SKM-1 treated with dmso at 0.1 percent for 144 hours (cell line): ENCODE measurements at regions not wholly inside any gene's neighbourhood (a gene's known extent, or its start where the extent isn't known, plus 50 kb on each side); places are given as distances from the start of the nearest gene placed in this dataset.
"Not testable (repeated sequence)": the region's sequence is repeated elsewhere in the genome, so short reads cannot be mapped to it uniquely, and the experiment has no call there.

Experiments
- DNase-seq: peaks from one replicate; lab custom pipeline; 2025; ENCODE audit not compliant: unreplicated experiment; lab: John Stamatoyannopoulos, UW

DNA sequence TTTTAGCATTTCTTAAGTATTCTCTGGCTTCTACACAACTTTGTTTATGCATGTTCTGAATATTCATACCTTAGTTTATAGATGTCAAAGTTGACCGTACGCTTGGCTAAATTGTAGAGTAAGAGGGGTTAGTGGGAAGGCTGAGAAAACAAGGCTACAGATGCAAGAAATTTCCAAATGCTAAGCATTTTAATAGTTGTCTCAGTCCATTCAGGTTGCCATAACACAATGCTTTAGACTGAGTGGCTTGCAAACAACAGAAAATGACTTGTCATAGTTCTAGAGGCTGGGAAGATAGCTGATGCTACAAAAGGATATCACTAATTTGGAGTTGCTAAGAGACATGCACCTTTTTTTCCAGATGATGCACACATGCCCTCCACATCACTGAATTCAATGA, 53.0 kb upstream of the C1QTNF3 start:
- DNase-seq: not testable (repeated sequence)

GRCh38 chr5:34099891-34100290, 56.9 kb upstream of the C1QTNF3 start:
- DNase-seq: not testable (repeated sequence)

- not testable (repeated sequence) for DNase-seq
Observed at GRCh38 chr5:34101567-34101966, 58.6 kb upstream of the C1QTNF3 start.

GRCh38 chr5:34108897-34109296, 65.9 kb upstream of the C1QTNF3 start:
- not testable (repeated sequence) for DNase-seq

- not testable (repeated sequence) for DNase-seq
Observed at GRCh38 chr5:34124280-34124679, 81.3 kb upstream of the C1QTNF3 start.

DNA sequence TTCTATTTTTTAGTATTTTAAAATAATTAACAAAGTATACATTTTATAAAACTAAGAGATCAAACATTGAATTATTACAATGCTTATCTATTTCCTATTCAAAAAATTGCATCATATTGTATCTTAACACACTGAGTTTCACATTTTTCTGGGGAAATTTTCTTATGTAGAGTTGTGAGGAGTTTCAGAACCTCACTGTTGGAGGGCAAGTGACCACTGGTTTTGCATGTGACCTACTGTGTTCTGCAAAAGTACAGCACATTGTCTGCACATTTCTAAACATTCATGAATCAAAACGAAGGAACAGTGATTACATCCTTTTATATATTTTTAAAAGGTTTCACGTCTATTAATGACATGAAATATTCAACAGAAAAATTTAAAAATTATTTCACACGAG, 82.3 kb upstream of the C1QTNF3 start:
- not testable (repeated sequence) for DNase-seq

- DNase-seq: not testable (repeated sequence)
Observed at GRCh38 chr5:34126741-34127140, 83.7 kb upstream of the C1QTNF3 start.

GRCh38 chr5:34127818-34128217, 84.8 kb upstream of the C1QTNF3 start:
- not testable (repeated sequence) for DNase-seq

DNA sequence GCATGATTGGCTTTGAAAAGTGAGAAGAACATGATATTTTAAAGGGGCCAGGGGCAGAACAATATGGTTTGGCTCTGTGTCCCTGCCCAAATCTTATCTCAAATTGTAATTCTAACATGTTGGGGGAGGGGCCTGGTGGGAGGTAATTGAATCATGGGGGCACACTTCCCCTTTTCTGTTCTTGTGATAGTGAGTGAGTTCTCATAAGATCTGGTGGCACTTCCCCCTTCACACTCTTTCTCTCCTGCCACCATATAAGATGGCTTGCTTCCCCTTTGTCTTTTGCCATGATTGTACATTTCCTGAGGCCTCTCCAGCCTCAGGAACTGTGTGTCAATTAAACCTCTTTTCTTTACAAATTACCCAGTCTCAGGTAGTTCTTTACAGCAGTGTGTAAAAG, 85.9 kb upstream of the C1QTNF3 start:
- DNase-seq: not testable (repeated sequence)

DNA sequence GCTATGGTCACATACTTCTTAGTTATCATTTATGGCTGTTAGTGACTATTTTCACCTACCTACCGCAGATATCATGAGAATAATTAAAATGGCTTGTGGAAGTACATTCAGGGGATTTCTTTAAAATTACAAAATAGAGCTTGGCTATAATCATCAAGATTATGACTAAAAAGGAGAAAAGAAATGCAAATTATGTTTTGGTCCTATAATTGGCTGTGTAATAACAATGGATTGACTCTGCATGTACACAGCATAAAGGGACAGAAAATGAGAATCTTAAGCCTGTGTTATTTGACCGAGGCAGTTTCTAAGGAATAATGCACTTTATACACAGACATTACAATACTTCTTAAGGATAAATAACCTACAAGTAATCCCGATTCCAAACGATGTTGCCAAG, 112.0 kb upstream of the C1QTNF3 start:
- not testable (repeated sequence) for DNase-seq

DNA sequence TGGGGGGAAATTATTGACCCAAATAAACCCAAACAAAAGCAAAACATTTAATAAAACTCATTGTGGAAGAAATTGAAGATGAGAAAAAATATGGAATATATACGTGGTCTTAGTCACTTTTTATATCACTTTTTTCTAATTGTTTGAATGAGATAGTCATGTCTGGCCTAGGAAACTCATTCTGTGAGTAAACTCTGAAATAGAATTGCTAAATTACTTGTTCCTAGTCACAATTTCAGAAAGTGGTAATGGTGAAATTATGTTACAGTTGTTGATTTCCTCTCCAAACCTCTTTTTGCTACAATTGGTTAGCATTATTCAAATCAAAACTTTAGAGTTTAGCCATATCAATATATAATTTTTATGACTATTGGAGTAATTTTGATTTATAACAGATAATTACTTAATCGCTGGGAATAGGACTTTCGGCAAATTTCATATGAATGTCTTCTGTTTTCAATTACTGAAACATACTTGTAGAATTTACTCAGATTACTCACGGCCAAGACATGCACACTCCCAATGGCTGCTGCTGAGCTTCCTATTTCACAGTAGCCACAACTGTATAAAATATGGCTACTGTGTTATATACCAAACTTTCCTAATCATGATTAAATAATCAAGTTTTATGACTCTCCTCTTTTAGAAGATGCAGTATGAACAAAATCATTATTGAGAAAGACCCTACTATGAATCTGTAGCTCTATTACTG, 113.8 kb upstream of the C1QTNF3 start:
- DNase-seq: not testable (repeated sequence)

DNA sequence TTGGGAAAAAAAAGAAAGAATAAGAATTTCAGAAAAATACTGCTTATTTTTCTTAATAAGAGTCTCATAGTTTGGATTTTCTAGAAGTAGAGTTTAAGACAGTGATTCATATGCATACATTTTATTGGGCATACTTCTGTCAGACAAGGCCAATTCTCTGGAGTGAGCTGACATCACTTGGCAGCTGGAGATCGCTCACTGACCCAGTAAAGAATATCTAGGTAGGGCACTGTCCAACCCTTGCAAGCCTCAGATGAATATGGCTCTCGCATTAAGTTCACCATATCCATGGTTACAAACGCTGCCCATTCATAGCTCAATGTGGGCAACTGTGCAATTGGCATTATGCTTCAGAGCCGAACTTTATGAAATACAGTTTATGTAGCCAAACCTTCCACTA, 117.9 kb upstream of the C1QTNF3 start:
- not testable (repeated sequence) for DNase-seq

GRCh38 chr5:34171398-34171797, 128.4 kb upstream of the C1QTNF3 start:
- not testable (repeated sequence) for DNase-seq

DNA sequence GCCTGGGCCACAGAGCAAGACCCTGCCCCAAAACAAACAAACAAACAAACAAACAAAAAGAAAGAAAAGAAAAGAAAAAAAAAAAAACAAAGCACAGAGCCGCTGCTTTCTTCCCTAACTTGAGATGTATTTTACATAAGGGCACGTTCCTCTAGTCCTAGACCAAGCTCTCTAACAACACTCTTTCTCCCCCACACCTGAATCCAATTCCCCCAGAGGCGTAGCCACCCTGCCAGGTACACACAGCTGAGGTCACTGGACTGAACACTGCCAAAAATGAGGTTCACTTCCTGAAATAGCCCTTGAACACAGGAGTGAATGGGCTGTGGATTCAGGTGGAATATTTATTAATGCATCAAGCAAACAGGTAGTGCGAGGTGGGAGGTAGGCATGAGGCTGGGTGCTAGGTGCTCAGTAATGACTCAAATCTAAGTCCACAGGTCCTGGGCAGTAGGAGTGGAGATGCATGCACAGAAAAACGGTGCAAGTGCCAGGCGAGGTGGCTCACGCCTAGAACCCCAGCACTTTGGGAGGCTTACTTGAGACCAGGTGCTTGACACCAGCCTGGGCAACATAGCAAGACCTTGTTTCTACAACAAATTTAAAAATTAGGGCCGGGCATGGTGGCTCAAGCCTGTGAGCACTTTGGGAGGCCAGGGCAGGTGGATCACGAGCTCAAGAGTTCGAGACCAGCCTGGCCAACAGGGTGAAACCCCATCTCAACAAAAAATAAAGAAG, 136.6 kb upstream of the C1QTNF3 start:
- not testable (repeated sequence) for DNase-seq

- DNase-seq: not testable (repeated sequence)
Observed at GRCh38 chr5:34180225-34180624, 137.2 kb upstream of the C1QTNF3 start.

DNA sequence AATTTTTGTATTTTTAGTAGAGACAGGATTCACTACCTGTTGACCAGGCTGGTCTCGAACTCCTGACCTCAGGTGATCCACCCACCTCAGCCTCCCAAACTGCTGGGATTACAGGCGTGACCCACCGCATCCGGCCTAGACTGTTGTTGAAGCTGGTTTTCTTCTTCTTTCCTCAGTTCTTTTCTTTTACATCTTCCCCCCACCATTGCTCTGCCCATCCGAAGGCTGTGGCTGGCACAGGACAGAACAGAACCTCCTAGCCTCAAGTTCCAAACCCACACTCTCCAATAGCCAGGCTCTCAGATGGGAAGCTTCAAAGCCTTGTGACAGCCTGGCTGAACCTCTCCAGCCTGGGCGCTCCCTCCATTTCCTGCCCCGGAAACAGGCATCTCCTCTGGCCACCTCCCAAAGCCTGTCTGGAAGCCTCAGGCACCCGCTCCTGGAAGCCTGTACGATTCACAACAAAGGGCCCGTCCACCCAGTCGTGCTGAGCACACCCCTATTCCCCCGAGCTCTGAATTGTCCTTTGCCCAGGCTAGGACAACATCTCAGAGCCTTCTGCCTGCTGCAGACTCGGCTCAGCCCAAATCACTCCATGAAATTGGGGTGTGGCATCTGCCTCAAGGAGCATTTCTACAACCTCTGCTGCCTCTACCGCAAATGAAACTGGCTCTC, 138.1 kb upstream of the C1QTNF3 start:
- DNase-seq: not testable (repeated sequence)

GRCh38 chr5:34185005-34185404, 142.0 kb upstream of the C1QTNF3 start:
- not testable (repeated sequence) for DNase-seq

- DNase-seq: not testable (repeated sequence)
Observed at GRCh38 chr5:34185572-34185971, 142.6 kb upstream of the C1QTNF3 start.

DNA sequence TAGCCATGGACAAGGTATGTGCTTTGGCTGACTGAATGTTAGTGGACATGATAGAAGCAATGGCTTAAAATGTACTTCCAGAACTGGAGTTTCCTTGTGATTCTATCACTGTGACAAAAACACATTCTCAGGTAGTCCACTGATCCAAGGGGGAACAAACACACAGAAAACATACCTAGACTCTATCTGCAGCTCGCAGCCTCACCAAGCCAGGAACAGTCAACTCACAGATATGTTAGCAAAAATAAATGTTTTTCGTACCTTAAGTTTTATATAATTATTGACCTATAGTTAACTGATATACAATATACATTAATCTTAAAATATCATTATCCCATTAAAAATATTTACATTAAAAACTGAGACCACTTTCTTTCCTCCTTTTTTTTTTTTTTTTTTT, 143.1 kb upstream of the C1QTNF3 start:
- DNase-seq: not testable (repeated sequence)

DNA sequence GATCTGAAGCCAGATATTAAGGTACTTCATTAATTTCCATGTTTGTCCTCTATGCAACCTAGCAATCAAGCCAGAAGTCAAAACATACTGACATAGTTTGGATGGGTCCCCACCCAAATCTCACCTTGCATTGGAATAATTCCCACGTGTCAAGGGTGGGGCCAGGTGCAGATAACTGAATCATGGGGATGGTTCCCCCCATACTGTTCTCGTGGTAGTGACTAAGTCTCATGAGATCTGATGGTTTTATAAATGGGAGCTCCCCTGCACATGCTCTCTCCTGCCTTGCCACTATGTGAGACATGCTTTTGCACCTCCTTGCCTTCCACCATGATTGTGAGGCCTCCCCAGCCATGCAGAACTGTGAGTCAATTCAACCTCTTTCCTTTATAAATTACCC, 143.9 kb upstream of the C1QTNF3 start:
- not testable (repeated sequence) for DNase-seq

- not testable (repeated sequence) for DNase-seq
Observed at GRCh38 chr5:34187441-34187840, 144.4 kb upstream of the C1QTNF3 start.
